NCI-H146 treated with DMSO at 0.1 percent for 48 hours (cell line): ENCODE measurements at regions not wholly inside any gene's neighbourhood (a gene's known extent, or its start where the extent isn't known, plus 50 kb on each side); places are given as distances from the start of the nearest gene placed in this dataset.
"Not testable (repeated sequence)": the region's sequence is repeated elsewhere in the genome, so short reads cannot be mapped to it uniquely, and the experiment has no call there.

Experiments
- DNase-seq: peaks from one replicate; lab custom pipeline; 2025; ENCODE audit not compliant: unreplicated experiment; lab: John Stamatoyannopoulos, UW

- not testable (repeated sequence) for DNase-seq
These were observed 1180.3 kb downstream of the FSCB start for GRCh38 chr14:43326501-43327407.

GRCh38 chr14:43316427-43316826, 1190.7 kb downstream of the FSCB start:
- DNase-seq, result no peak

DNA sequence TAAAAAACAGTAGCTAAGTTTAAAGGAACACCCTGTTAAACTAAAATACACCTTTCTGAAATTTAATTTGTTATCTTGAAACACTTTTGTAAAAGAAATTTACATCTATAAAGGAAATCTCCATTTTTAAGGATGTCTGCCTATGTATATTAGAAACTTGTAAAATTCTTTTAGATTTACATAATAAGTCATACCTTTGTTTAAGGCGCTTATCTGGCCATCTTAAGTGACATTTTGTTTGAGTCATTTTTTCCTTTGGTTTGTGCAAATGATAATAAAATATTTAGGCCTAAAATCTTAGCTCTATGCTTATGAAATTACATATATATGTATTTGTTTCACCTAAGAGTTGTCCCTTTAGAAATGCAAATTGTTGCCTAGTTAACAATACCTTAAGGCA, 1193.4 kb downstream of the FSCB start:
- DNase-seq, result no peak

DNA sequence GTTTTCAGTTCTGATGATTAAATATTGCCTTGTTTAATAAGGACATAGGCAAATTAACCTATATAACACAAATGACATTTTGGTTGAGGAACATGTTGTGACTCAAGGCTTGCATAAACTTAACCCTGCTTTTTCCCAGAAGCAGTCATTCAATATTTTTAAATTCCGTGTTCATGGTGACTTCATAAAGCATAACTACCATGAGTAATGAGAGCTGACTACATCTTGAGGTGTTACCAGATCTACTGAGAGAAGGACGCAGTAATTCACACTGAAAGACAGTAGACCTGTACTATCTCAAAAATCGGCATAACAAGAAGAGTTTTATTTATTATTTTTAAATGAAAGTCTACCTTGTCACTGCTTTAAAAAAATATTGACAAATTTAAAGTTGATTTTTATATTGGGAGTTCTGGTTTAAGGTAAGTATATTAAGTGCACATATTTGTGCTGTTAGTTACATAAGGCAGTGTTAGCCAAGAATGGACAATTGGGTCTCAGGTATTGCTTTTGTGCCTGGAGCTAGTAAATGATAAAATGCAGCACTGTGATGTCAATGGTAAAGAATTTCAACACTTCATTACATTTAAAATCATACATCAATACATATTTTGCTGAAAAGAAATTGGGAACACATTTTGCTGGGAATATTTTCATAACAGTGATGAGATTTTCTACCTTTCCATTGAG, 1198.5 kb downstream of the FSCB start:
- DNase-seq, result no peak

DNA sequence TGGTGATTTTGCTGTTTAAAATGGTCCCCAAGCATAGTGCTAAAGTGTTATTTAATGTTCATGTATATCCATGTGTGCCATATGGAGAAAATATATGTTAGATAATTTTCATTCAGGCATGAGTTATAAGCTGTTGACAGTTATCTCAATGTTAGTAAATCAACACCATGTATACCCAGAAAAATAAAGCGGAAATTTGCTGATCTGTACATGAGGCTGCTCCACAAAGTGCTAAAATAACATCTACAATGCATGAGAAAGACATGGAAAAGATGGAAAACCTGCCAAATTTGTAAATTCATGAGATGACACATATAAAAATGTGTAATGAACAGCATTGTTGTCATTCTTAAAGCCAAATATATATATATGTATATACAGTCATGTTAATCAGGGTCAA, 1199.2 kb downstream of the FSCB start:
- DNase-seq, result no peak

- no peak for DNase-seq
These were observed 1201.0 kb downstream of the FSCB start for GRCh38 chr14:43306053-43306452.

GRCh38 chr14:43297794-43298193, 1209.3 kb downstream of the FSCB start:
- DNase-seq, result no peak

- DNase-seq, result not testable (repeated sequence)
These were observed 1211.0 kb downstream of the FSCB start for GRCh38 chr14:43296061-43296460.

GRCh38 chr14:43285575-43285974, 1221.5 kb downstream of the FSCB start:
- DNase-seq, result no peak

- DNase-seq, result no peak
These were observed 1247.0 kb downstream of the FSCB start for GRCh38 chr14:43260056-43260455.

DNA sequence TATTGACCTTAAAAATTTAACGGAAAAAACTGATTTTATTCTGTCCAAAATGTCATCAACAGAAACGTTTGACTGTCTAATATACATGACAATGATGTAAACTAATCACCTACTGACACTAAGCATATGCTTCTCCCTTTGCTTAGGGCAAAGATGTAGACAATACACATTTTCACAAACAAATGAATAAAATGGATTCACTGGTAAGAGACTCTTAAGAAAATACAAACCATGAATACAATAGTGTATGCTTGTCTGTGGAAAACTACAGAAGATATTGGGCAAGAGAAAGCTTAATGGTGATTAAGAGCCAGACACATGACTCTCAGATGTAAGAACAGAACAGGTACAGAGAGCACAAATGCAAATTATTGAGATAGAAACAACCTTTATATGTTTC, 1248.7 kb downstream of the FSCB start:
- DNase-seq, result no peak

DNA sequence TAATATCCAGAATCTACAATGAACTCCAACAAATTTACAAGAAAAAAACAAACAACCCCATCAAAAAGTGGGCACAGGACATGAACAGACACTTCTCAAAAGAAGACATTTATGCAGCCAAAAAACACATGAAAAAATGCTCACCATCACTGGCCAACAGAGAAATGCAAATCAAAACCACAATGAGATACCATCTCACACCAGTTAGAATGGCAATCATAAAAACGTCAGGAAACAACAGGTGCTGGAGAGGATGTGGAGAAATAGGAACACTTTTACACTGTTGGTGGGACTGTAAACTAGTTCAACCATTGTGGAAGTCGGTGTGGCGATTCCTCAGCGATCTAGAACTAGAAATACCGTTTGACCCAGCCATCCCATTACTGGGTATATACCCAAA, 1250.1 kb downstream of the FSCB start:
- not testable (repeated sequence) for DNase-seq

DNA sequence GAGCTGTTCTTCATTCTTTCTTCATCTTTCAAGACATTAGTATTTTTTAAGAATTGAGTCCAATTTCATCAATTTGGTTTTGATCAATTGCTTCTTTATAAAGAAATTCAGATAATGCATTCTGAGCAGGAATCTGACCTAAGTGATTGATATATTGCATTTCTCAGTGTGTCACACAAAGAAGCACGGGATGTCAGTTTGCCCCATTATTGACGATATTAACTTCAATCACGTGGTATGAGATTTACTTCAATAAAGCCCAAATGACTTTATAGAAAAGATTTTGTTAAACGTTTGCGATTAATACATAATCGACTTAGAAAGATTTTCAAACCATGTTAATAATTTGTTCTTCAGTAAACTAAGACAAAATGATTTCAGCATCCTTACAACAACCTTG, 1254.2 kb downstream of the FSCB start:
- DNase-seq, result no peak

- DNase-seq, result no peak
These were observed 1257.5 kb downstream of the FSCB start for GRCh38 chr14:43249591-43249990.

- DNase-seq, result no peak
These were observed 1258.0 kb downstream of the FSCB start for GRCh38 chr14:43249116-43249515.

- DNase-seq, result no peak
These were observed 1259.2 kb downstream of the FSCB start for GRCh38 chr14:43247877-43248276.

DNA sequence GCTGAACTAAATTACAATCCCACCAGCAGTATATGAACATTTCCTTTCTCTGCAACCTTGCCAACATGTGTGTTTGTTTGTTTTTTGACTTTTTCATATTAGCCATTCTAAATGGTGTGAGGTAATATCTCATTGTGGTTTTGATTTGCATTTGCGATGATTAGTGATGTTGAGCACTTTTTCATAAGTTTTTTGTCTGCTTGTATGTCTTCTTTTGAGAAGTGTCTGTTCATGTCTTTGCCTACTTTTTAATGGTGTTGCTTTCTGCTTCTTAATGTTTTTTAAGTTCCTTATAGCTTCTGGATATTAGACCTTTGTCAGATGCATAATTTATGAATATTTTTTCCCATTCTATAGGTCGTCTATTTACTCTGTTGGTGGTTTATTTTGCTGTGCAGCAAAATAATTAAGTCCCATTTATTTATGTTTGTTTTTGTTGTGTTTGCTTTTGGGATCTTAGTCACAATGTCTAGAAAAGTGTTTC, 1262.9 kb downstream of the FSCB start:
- no peak for DNase-seq

DNA sequence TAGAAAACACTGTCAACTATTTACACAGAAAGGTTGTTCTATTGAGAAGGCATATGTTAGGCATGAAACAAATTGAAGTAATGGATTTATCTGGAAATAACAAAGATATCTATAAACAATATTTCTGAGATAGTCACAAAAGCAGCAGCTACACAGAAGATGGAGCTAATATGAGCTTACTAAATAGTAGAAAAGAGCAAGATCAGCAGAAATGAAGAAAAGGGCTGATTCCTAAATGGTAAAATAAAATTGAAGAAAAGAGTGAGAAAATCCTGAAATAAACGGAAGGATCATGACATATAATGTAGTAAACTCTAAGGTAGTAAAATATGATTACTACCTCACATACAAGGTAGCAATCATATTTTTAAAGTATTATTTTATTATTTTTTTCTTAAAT, 1263.9 kb downstream of the FSCB start:
- no peak for DNase-seq

DNA sequence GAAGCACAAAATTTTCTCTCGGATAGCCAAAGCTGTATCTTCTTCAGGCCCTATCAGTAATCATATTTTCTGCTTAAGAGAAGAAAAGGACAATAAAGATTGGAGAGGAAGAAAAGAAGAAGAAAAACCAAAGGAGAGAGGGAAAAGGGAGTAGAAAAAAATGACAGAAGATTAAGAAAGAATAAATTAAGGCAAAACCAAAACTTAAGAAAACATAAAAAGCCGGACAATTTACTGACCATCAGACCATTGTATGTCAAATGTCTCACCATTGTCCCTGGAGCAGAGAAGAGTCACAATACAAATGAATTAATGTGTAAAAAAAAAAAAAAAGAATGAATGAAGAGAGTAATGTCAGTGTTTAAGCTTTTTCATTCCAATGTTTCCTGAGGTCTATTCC, 1274.8 kb downstream of the FSCB start:
- no peak for DNase-seq

DNA sequence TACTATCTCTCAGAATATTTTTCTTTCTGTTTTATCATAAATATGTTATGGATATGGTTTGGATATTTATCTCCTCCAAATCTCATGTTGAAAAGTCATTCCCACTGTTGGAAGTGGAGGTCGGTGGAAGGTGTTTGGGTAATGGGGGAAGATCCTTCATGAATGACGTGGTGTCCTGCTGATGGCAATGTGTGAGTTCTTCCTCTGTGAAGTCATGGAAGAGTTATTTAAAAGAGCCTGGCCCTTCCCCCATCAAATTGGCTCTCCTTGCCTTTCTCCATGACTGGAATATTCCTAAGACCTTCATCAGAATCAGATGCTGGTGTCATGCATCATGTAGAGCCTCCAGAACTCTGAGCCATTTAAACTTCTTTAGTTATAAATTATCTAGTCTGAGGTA, 1291.6 kb downstream of the FSCB start:
- no peak for DNase-seq

GRCh38 chr14:43207189-43207588, 1299.9 kb downstream of the FSCB start:
- DNase-seq, result no peak

- DNase-seq, result no peak
These were observed 1302.3 kb downstream of the FSCB start for GRCh38 chr14:43204816-43205215.
